Activated naive CD8-positive, alpha-beta T cell treated with anti-CD3 and anti-CD28 coated beads, Interleukin-2, amount 50 U/mL, for 16 hours (primary cell): ENCODE measurements at regions not wholly inside any gene's neighbourhood (a gene's known extent, or its start where the extent isn't known, plus 50 kb on each side); places are given as distances from the start of the nearest gene placed in this dataset.

Experiments
- DNase-seq: peaks from one replicate; pipeline ENCODE4 v3.0.0-alpha.2; 2020; ENCODE audit warnings: low read depth, low spot score

DNA sequence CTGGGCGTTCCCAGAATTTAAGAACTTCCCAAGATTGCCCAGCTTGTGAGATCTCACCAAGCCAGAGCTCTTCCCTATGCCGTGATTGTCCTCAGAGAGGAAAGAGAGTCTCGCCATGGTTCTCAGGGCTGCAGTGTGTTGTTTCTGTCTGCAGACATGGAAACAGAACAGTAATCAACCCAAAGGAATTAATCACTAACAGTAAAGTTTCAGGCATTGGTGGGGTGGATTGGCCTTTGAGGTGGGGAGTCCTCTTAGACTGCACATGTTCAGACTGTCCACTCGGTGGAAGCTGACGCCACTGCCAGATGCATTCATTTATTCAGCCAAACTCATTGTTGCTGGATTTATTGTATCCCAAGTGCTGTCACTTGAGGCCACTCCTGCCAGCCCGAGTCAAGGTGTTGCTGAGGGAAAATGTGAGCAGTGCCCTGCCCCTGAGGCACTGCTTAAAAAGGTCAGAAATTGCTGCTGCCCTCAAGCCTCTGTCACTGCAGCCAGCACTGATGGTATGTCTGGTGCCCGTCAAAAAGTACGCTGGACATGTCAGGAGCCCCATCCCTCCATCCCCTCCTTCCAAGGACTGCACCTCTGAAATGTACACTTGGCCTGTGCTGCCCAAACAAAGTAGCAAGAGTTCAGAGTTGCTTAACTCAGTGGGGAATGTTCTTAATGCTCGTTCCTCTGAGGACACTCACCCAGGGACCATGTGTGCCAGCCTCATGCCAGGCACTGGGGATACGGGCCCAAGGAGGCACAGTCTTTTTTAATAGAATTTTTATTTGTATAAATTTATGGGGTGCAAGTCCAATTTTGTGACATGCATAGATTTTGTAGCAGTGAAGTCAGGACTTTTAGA is 201.0 kb downstream of the GLI2 start:
- no peak for DNase-seq

DNA sequence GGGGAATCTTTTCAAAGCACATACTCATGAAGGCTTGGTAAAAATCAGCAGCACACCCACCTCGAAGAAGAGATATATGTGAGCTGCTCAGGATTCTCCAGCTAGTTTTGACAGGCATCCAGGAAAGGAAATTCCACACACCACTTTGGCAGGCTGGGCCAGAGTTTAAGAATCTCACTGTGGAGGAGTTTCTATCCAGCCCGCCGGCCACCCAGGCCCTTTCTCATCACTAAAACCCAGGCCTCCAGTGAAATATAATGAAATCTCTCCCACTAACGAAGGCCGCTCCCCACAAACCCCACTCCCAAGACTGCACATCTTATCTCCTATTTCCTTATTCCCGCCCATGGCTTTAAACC is 202.0 kb downstream of the GLI2 start:
- no peak for DNase-seq

DNA sequence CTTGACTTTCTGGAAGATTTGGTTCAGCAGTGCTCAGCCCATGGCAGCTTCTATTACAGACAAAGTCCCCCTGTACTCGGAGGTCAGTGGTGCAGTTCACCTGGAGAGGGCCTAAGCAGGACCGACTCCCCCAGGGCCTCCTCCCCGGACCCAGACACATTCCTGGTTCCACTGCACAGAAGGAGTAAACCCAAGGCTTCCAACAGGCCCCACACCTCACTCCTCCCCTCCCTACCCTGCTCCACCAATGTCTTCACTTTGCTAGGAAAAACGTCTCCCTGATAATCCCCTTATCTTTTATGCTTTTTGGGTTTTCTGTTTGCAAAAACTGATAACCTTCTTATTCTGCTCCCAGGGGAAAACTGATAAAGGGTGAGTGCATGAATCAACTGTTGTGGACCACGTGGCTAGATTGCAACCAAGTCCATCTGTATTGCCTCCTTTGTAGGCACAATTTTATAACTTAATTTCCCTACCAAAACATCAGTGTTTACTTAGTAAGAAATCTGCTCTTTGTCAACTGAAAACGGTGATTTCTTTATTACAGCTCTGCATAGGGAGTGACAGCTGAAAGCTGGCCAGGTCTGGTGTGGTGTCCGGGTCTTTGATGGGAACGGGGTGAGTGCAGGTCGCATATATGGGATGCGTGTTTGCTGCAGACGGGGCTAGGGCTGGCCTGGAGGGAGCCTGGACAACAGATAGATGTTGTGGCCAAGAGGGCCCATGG is 202.5 kb downstream of the GLI2 start:
- no peak for DNase-seq

DNA sequence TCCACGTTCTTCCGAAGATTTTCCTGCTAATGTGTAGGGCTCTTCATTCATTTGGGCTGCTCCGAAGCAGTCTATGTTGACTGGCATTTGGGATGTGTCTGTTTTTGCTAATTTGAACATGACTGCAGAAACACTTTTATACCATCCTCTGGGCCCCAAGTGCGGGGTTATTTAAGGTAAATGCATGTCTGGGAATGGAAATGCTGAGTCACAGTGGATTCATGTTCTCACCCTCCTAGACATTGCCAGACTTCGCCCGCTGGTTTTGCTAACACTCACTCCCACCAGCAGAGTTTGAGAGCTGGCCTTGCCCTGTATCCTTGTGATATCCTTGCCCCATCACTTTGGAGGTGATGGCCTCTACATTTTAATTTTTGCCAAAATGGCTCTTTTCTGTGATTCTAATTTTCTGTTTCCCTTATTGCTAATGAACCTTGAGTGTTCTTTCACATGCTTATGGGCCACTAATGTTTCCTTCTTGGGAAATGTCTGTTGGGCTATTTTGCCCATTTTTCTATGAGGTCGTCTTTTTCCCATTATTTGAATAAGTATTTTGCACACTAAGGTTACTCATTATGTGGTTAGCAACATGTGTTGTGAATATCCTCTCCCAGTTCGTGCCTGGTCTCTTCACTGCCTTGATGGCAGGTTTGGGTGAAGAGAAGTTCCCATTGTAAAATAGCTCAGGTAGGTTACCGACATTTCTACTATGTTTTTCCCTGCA is 204.1 kb downstream of the GLI2 start:
- DNase-seq = no peak

GRCh38 chr2:120940319-120940696 is 204.6 kb downstream of the GLI2 start:
- no peak for DNase-seq

DNA sequence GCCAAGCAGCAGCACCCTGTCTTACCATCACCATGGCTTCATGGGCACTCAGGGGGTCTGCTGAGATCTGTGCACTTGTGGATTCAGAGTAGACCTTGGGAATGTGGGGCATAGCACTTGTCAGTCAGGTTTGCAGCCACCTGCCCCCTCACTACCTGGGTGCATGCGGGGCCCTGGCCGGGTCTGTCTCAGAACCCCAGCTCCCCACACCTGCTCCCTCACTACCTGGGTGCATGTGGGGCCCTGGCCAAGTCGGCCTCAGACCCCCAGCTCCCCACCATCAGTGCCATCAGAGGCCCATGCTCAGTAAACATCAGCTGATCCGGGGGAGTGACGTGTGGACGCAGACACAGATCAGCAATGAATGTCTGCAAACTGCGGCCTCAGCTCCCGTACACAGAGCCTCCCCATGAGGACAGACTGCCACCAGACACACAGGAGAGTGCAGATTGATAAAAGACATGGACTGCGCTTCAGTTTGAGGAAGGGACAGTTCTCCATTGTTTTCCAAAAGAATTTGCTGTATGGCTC is 205.1 kb downstream of the GLI2 start:
- DNase-seq = no peak

GRCh38 chr2:120941571-120942120 is 206.0 kb downstream of the GLI2 start:
- DNase-seq = no peak

DNA sequence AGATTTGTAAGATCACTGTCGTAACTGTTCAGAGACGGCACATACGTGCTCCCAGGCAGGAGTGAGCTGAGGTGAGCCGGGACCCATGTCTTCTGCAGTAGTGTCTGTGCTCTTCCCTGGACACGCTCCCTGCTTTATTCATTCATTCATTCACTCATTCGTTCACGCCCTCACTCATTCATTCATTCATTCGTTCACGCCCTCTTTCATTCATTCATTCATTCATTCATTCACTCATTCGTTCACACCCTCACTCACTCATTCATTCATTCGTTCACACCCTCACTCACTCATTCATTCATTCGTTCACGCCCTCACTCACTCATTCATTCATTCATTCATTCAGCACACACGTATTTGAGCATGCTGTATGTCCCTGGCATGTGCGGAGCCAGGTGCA is 207.0 kb downstream of the GLI2 start:
- no peak for DNase-seq

DNA sequence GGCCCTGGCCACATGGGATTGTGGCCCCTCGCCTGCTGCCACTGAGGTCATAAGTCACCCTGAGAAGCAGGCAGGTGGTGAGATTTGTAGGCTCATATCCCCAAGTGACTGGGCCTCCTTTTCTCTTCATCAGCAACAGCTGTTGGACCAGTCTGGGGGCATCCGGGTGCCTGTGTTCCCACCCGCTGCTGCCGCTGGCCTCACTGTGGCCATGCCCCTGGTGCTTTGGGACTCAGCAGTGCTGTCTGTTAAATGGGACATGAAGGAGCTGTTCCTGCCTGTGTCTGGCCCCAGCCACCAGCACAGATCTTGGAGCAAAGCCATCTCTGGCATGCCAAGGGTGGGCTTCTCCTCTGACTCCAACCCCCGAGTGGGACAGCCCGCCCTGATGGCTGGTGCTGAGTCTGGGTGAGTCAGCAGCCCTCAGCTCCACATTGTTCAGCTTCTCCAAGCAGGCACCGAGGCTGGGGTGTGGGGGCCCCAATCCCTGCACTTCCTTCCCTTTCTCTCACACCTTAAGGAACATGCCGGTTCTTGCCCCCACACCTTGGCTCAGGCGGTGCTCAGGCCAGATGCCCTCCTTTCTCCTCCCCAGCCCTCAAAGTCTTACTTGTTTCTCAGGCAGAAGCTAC is 207.9 kb downstream of the GLI2 start:
- no peak for DNase-seq

DNA sequence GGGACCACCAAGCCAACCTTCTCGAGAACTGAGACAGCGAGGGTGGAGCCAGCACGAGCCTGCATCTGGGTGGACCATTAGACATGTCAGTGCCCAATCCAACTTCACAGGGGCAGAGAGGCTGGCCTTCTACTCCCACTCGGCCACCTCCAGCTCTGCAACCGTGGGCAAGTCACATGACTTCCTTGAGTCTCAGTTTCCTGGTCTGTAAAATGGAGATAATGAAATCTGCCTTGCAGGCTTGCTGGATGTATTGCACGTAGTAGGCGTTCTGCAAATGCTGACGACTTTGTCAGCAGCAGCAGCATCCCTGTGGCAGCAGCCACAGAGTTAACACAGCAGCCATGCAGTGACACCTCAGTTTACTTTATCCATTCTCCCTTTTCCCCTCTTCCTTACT is 208.9 kb downstream of the GLI2 start:
- DNase-seq = no peak

DNA sequence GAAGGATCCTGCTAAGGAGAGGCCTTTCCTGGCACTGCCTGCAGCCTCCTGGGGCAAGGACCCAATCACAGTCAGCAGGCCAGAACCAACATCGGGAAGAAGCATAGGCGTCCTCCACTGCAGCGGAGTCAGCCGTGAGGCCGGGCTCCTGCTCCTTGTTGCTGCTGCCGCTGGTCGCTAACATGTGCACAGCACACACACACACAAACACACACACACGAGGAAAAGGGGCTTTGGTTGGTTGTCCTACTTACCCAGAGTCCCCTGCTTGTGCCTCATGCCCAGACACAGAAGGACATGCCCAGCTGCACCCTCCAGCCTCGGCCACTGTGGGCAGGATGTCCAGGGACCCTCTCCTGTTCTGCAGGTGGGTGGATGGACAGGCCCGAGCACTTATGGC is 209.4 kb downstream of the GLI2 start:
- DNase-seq = no peak

DNA sequence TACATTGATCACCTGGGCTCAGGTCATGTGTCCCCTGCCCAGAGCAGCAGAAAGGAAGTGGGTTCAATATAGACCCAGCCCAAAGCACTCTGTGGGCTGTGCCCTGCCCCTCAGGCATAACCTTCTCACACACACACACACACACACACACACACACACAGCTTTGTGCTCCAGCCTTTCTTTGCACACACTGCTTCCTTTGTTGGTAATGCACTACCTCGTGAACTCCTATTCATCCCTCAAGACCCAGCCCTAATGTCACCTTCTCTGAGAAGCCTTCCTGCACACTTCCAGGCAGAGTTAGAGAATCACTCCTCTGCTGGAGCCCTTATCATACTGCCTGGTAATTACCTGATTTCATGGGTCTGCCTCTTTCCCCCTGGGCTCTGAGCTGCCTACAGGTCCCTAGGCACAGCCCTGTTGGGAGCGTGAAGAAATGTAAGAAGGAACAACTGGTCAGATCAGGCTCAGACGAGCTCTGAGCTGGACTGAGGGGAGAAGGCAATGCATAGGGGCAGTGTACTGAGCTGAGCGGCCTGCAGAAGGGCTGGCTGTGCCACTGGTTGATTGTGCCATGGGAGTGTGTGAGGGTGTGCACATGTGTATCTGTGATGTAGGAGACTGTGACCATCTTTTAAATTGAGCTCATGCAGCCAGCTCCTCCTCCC is 210.3 kb downstream of the GLI2 start:
- no peak for DNase-seq

GRCh38 chr2:120947327-120947726 is 211.7 kb downstream of the GLI2 start:
- DNase-seq = no peak

- DNase-seq = no peak
These were observed 212.5 kb downstream of the GLI2 start for GRCh38 chr2:120947982-120948661.

DNA sequence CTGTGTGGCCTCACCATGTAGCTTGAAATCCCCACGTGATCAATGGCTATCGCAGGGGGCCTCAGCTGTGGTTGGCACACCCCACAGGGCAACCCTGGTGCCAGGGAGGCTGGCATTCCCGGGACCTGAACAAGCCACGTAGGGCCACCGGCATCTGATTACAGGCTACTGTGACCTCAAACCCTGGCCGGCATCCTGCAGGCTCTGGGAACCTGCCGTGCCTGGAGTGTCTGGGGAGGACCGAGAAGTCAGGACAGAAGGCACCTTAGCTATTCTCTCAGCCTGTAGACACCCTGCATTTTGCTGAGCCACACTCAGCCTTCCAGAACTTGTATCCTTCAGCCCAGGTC is 213.0 kb downstream of the GLI2 start:
- no peak for DNase-seq

DNA sequence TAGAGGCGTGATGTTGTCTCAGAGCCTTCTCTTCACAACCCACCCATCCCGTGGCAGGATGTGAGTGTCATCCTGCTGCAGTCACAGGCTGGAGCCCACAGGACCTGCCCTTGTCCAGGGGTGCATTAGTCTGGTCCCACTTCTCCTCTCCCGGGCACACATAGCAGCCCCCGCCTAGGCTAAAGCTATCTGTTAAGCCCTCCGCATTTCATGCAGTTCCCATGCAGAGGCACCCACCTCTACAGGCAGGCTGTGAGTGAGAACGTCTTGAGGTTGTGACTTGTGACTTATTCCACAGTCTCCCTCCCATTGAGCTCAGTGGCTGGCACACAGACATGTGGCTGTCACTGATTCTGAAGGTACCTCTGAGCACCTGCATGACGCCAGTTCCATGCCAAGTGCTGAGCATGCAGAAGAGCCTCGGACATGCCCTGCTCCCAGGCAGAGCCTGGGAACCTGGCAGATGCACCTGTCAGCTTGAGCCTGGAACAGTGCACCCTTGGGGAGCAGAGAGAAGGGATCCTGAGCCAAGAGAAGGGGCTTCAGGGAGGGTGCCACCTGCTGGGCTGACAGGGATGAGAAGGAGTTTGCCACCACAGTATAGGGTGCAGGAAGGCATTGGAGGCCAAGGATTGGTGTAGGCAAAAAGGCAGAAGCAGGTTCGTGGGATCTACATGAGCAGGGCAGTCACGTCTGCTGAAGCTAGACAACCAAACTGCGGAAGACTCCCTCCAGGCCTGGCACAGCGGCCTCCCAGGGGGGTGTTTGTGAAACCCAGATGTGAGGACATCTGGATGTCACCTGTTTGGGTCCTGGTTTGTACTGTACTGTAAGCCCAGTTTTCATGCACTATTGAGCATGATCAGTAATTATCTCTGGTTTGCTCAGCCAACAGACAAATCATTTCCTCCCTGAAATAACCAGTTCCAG is 213.6 kb downstream of the GLI2 start:
- DNase-seq = no peak

DNA sequence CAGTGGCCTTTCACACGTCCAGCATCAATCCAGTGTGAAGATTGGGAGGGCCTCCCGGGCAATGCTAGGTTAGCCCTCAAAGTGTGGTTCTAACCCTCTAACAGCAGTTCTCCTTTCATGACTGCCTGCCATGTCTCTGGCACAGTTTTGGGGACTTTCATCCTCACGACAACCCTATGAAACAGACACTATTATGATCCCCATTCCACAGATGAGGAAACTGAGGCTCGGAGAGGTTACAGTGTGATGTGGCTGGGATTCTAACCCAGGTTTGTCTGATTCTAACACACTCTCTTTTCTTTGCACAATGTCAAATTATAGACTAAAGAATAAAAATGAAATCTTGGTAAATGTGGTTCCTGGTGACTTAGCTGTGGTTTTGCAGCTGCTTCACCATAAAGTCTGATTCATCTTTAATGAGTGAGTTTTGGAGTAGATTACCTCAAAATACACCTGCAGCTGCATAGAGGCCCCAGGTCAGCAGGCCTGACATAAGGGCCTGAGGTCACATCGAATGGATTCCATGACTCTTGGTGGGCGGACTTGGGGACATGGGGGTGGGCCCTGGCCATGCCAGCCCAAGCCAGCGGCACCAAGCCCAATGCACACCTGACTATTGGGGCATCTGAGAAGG is 214.4 kb downstream of the GLI2 start:
- DNase-seq = no peak

DNA sequence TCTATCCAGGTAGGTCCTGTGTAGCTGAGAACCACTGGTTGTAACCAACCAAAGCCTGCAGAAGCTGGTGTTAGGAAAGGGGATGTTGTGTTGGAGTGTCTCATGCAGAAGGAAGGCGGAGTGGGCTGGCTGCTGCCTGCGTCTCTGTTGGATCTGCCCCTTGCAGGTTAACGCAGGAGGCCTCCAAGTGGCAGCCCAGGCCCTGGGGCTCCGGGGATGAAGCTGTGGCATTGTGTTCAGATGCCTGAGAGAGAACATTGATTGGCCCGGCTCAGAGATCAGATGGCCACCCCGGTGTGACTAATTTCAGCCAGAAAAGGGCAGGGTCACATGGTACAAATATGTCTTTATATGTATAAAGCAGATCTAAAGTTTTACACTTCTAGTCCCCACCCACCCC is 216.0 kb downstream of the GLI2 start:
- no peak for DNase-seq

DNA sequence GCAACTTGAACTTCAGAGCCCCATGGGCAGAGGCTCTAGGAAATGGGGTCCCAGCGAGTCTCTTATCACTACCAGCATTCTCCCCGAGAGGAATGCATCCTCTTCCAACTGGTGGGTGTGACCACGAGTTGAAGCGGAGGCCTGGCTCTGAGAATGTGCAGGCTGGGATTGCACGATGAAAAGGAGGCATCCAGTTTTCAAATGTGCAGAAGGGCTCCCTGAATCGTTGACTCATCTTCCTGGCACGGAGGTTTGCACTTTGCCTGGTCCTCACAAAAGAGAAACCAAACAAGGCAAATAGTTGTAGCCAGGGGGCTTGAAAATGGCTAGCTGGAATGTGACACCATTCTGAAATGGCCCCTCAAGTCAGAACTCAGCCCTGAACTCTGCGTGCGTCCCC is 216.7 kb downstream of the GLI2 start:
- DNase-seq = no peak
